CD14-positive monocyte (primary cell): ENCODE measurements at regions not wholly inside any gene's neighbourhood (a gene's known extent, or its start where the extent isn't known, plus 50 kb on each side); places are given as distances from the start of the nearest gene placed in this dataset.

Experiments
- DNase-seq, 3 donors: peaks; one replicate each; pipeline ENCODE4 v3.0.0-alpha.2; 2011 to 2022
- H2AFZ ChIP-seq: 2 replicates; pipeline ENCODE4 v1.6.0; 2012; ENCODE audit warnings: mild to moderate bottlenecking, low read depth, low read length, inconsistent platforms; ENCODE audit not compliant: insufficient read depth, poor library complexity, severe bottlenecking
- H3K27ac ChIP-seq, 2 donors: 1 replicate in 1 of 2; 2 replicates in 1 of 2; pipeline ENCODE4 v1.5.1; 2012 to 2013; ENCODE audit warnings: low read length in 2 of 2, control low read depth in 1 of 2, inconsistent platforms in 1 of 2, low read depth in 1 of 2, mild to moderate bottlenecking in 1 of 2
- H3K27me3 ChIP-seq, 2 donors: one replicate each; pipeline versions ENCODE4 v1.6.0 to v1.6.1; 2011 to 2013; ENCODE audit warnings: low read length in 2 of 2; ENCODE audit not compliant: control insufficient read depth in 2 of 2, insufficient read depth in 2 of 2
- H3K36me3 ChIP-seq, 2 donors: replicated peaks in 1 of 2; 1 replicate in 1 of 2; 2 replicates in 1 of 2; pipeline versions ENCODE4 v1.5.1 to v1.6.1; 2012 to 2013; ENCODE audit warnings: low read length in 2 of 2, control low read depth in 1 of 2, inconsistent platforms in 1 of 2, mild to moderate bottlenecking in 1 of 2; ENCODE audit not compliant: insufficient read depth in 2 of 2, control insufficient read depth in 1 of 2
- H3K4me1 ChIP-seq, 2 donors: 1 replicate in 1 of 2; 2 replicates in 1 of 2; pipeline versions ENCODE4 v1.5.1 to v1.6.1; 2012 to 2013; ENCODE audit warnings: low read length in 2 of 2, control low read depth in 1 of 2, inconsistent platforms in 1 of 2, mild to moderate bottlenecking in 1 of 2, moderate library complexity in 1 of 2; ENCODE audit not compliant: insufficient read depth in 2 of 2, control insufficient read depth in 1 of 2
- H3K4me2 ChIP-seq: replicated peaks from 2 replicates; pipeline ENCODE3; 2012; ENCODE audit warnings: low read length, moderate library complexity, mild to moderate bottlenecking; ENCODE audit not compliant: poor library complexity, severe bottlenecking; ENCODE audit errors: extremely low read depth
- H3K4me3 ChIP-seq, 3 experiments: fragments of 200-600 bp in 1 of 3; sonication (generic) in 1 of 3; replicated peaks in 1 of 3; 1 replicate in 2 of 3; 2 replicates in 1 of 3; pipeline ENCODE4 v1.5.1; 2011 to 2013; ENCODE audit warnings: low read length in 3 of 3, mild to moderate bottlenecking in 3 of 3, control low read depth in 2 of 3, low read depth in 2 of 3, inconsistent platforms in 1 of 3, moderate library complexity in 1 of 3
- H3K79me2 ChIP-seq: 2 replicates; pipeline ENCODE4 v1.6.0; 2012; ENCODE audit warnings: mild to moderate bottlenecking, control low read depth, inconsistent platforms, low read length, moderate library complexity; ENCODE audit not compliant: insufficient read depth
- H3K9ac ChIP-seq: 2 replicates; pipeline ENCODE4 v1.6.0; 2017; ENCODE audit warnings: low read length, mild to moderate bottlenecking; ENCODE audit not compliant: insufficient read depth, poor library complexity, severe bottlenecking
- H3K9me3 ChIP-seq, 2 donors: replicated peaks in 1 of 2; 1 replicate in 1 of 2; 2 replicates in 1 of 2; pipeline versions ENCODE4 v1.5.1 to v1.6.1; 2012 to 2013; ENCODE audit warnings: low read length in 2 of 2, control low read depth in 1 of 2; ENCODE audit not compliant: control insufficient read depth in 1 of 2, insufficient read depth in 1 of 2
- H4K20me1 ChIP-seq: 2 replicates; pipeline ENCODE4 v1.6.0; 2012; ENCODE audit warnings: mild to moderate bottlenecking, low read length, control low read depth, moderate library complexity; ENCODE audit not compliant: insufficient read depth
- H3K27ac Mint-ChIP-seq, 7 donors: one replicate each; pipeline ENCODE4 v1.8.0; 2020; ENCODE audit warnings: mild to moderate bottlenecking in 7 of 7, mixed read lengths in 7 of 7, moderate library complexity in 6 of 7, inconsistent platforms in 2 of 7
- H3K27me3 Mint-ChIP-seq, 3 donors: one replicate each; pipeline ENCODE4 v1.8.0; 2021 to 2022; ENCODE audit warnings: low read depth in 3 of 3, mild to moderate bottlenecking in 3 of 3, mixed read lengths in 3 of 3, moderate library complexity in 3 of 3, inconsistent platforms in 1 of 3
- H3K36me3 Mint-ChIP-seq, 2 donors: one replicate each; pipeline ENCODE4 v1.8.0; 2020; ENCODE audit warnings: mixed read lengths in 2 of 2, inconsistent platforms in 1 of 2, mild to moderate bottlenecking in 1 of 2
- H3K4me1 Mint-ChIP-seq: one replicate; pipeline ENCODE4 v1.8.0; 2020; ENCODE audit warnings: mild to moderate bottlenecking, mixed read lengths
- H3K4me3 Mint-ChIP-seq, 2 donors: one replicate each; pipeline ENCODE4 v1.8.0; 2020; ENCODE audit warnings: mild to moderate bottlenecking in 2 of 2, mixed read lengths in 2 of 2, moderate library complexity in 1 of 2
- H3K9me3 Mint-ChIP-seq, 7 donors: one replicate each; pipeline ENCODE4 v1.8.0; 2020 to 2022; ENCODE audit warnings: mixed read lengths in 7 of 7, mild to moderate bottlenecking in 6 of 7, moderate library complexity in 6 of 7, inconsistent platforms in 2 of 7
- WGBS: methylation state at CpG from one replicate; pipeline ENCODE4 v1.1.5; 2013; ENCODE audit warnings: missing lambda C conversion rate; ENCODE audit not compliant: insufficient coverage; 5-methylcytosine and 5-hydroxymethylcytosine counted together
- intact Hi-C, 2 donors: fragments of 100-400 bp; cut with micrococcal nuclease; formaldehyde crosslinking; loops; one replicate each; pipeline versions ENCODE4 v1.15.0 to v1.15.1; 2023
- TF ChIP-seq, protein P1 (sequence below): fragments of 200-600 bp; IDR thresholded peaks from one replicate; pipeline ENCODE4 v1.8.0; 2022; ENCODE audit warnings: antibody characterized with exemption, mild to moderate bottlenecking

DNA sequence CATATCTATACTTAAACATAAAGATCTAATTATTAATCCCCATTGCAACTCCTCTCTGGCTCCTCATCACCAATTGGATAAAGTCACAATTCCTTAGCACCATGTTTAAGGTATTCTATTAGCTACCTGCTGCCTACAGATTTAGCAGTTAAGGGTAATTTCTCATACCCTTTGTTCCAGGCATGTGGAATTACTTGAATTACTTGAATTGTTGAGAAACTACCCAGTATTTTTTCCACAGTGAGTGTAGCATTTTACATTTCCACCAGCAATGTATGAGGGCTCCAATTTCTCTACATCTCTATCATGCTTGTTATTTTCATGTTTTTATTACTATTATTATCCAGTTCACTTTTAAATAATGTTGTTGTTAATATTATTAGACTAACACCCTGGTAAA, 86.4 kb downstream of the P2RY1 start:
- Histone ChIP-seq H3K9me3 (no peaks in the 10 kb centered on the region), H3K4me2 (no peak overlapping the region), H3K4me3 (no peak overlapping the region), H3K79me2 (no peaks in the 10 kb centered on the region), H3K4me1 (no peaks in the 10 kb centered on the region), H3K27ac (no peak overlapping the region), H3K36me3 (no peaks in the 10 kb centered on the region), H3K9ac (no peak overlapping the region), H3K27me3 (no peaks in the 10 kb centered on the region), H2AFZ (no peak overlapping the region), H4K20me1 (no peaks in the 10 kb centered on the region)
- TF ChIP-seq, protein P1, sequence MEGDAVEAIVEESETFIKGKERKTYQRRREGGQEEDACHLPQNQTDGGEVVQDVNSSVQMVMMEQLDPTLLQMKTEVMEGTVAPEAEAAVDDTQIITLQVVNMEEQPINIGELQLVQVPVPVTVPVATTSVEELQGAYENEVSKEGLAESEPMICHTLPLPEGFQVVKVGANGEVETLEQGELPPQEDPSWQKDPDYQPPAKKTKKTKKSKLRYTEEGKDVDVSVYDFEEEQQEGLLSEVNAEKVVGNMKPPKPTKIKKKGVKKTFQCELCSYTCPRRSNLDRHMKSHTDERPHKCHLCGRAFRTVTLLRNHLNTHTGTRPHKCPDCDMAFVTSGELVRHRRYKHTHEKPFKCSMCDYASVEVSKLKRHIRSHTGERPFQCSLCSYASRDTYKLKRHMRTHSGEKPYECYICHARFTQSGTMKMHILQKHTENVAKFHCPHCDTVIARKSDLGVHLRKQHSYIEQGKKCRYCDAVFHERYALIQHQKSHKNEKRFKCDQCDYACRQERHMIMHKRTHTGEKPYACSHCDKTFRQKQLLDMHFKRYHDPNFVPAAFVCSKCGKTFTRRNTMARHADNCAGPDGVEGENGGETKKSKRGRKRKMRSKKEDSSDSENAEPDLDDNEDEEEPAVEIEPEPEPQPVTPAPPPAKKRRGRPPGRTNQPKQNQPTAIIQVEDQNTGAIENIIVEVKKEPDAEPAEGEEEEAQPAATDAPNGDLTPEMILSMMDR: no peak
- intact Hi-C loops: no loop called here
- Mint-ChIP-seq H3K27me3 (peaks cover 1 to 3% (median 2%) of the 10 kb centered on the region in 3 donors), H3K27ac (no peak overlapping the region), H3K36me3 (no peaks in the 10 kb centered on the region), H3K4me1 (no peaks in the 10 kb centered on the region), H3K9me3 (peaks cover 0 to 3% (median 0%) of the 10 kb centered on the region in 7 donors), H3K4me3 (no peak overlapping the region)
- no peak for DNase-seq

DNA sequence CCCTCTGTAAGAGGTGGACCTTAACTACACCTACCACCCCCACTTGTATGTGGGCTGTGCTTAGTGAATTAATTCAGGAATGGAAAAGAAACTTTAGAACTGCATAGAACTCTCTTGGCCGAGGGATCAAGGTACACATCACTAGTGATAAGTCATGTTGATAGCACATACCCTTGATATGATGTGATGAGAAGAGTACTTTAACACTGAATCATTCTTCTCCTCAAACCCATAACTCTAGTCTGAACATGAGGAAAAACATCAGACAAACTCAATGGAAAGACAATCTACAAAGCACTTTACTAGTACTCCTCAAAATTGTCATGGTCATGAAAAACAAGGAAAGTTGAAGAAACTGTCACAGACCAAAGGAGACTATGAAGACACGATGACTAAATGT, 87.6 kb downstream of the P2RY1 start:
- Histone ChIP-seq H3K4me1 (no peaks in the 10 kb centered on the region), H3K79me2 (no peaks in the 10 kb centered on the region), H3K36me3 (no peaks in the 10 kb centered on the region), H3K27me3 (no peaks in the 10 kb centered on the region), H3K9ac (no peak overlapping the region), H3K4me3 (no peak overlapping the region), H4K20me1 (no peaks in the 10 kb centered on the region), H3K4me2 (no peak overlapping the region), H3K27ac (no peak overlapping the region), H3K9me3 (no peaks in the 10 kb centered on the region), H2AFZ (no peak overlapping the region)
- 83% methylated on average over 1 of the region's 2 CpGs for WGBS
- intact Hi-C loops: no loop called here
- Mint-ChIP-seq H3K27ac (no peak overlapping the region), H3K36me3 (no peaks in the 10 kb centered on the region), H3K27me3 (peaks cover 1 to 3% (median 2%) of the 10 kb centered on the region in 3 donors), H3K9me3 (no peaks in the 10 kb centered on the region), H3K4me1 (no peaks in the 10 kb centered on the region), H3K4me3 (no peak overlapping the region)
- TF ChIP-seq, protein P1: no peak
- DNase-seq: no peak
